Neuronal stem cell (in vitro differentiated cells): ENCODE measurements at regions not wholly inside any gene's neighbourhood (a gene's known extent, or its start where the extent isn't known, plus 50 kb on each side); places are given as distances from the start of the nearest gene placed in this dataset.
"Not testable (repeated sequence)": the region's sequence is repeated elsewhere in the genome, so short reads cannot be mapped to it uniquely, and the experiment has no call there.

Experiments
- DNase-seq: peaks from one replicate; pipeline ENCODE4 v3.0.0-alpha.2; 2013; ENCODE audit warnings: low spot score
- H2AFZ ChIP-seq: one replicate; pipeline ENCODE4 v1.6.1; 2013; ENCODE audit warnings: mild to moderate bottlenecking, low read length, inconsistent platforms
- H2AK5ac ChIP-seq: 2 replicates; pipeline ENCODE4 v1.6.1; 2013; ENCODE audit warnings: low read depth, mild to moderate bottlenecking, inconsistent platforms, low read length, moderate library complexity, mixed read lengths
- H2BK120ac ChIP-seq: 2 replicates; pipeline ENCODE4 v1.6.1; 2013; ENCODE audit warnings: low read depth, mild to moderate bottlenecking, inconsistent platforms, low read length, moderate library complexity, mixed read lengths
- H2BK12ac ChIP-seq: one replicate; pipeline ENCODE4 v1.6.1; 2013; ENCODE audit warnings: low read length, inconsistent platforms
- H2BK15ac ChIP-seq: 2 replicates; pipeline ENCODE4 v1.6.1; 2013; ENCODE audit warnings: mild to moderate bottlenecking, low read length, inconsistent platforms, mixed read lengths
- H2BK5ac ChIP-seq: one replicate; pipeline ENCODE4 v1.6.1; 2013; ENCODE audit warnings: inconsistent platforms, mild to moderate bottlenecking, low read length, moderate library complexity
- H3K14ac ChIP-seq: one replicate; pipeline ENCODE4 v1.6.1; 2013; ENCODE audit warnings: low read length, inconsistent platforms
- H3K18ac ChIP-seq: 2 replicates; pipeline ENCODE4 v1.6.1; 2013; ENCODE audit warnings: low read length, inconsistent platforms
- H3K23ac ChIP-seq: 2 replicates; pipeline ENCODE4 v1.6.1; 2013; ENCODE audit warnings: low read depth, mild to moderate bottlenecking, mixed read lengths, low read length, inconsistent platforms; ENCODE audit not compliant: poor library complexity
- H3K27ac ChIP-seq: replicated peaks from 3 replicates; pipeline ENCODE4 v1.5.1; 2013; ENCODE audit warnings: low read length, inconsistent platforms
- H3K27me3 ChIP-seq, 3 experiments: 2 replicates each; pipeline ENCODE4 v1.6.1; 2013; ENCODE audit warnings: low read length in 3 of 3, mild to moderate bottlenecking in 2 of 3, inconsistent platforms in 1 of 3, low read depth in 1 of 3, mixed read lengths in 1 of 3, moderate library complexity in 1 of 3; ENCODE audit not compliant: control insufficient read depth in 3 of 3, insufficient read depth in 3 of 3
- H3K36me3 ChIP-seq, 2 donors: replicated peaks in 1 of 2; 2 replicates each; pipeline ENCODE4 v1.6.1; 2013; ENCODE audit warnings: low read length in 2 of 2; ENCODE audit not compliant: control insufficient read depth in 2 of 2, insufficient read depth in 2 of 2
- H3K4ac ChIP-seq: 2 replicates; pipeline ENCODE4 v1.6.1; 2013; ENCODE audit warnings: inconsistent platforms, mild to moderate bottlenecking, low read length, moderate library complexity
- H3K4me1 ChIP-seq, 2 donors: 1 replicate in 1 of 2; 2 replicates in 1 of 2; pipeline ENCODE4 v1.6.1; 2013; ENCODE audit warnings: low read length in 2 of 2, low read depth in 1 of 2; ENCODE audit not compliant: control insufficient read depth in 2 of 2, insufficient read depth in 1 of 2
- H3K4me2 ChIP-seq: one replicate; pipeline ENCODE4 v1.6.1; 2013; ENCODE audit warnings: mild to moderate bottlenecking, low read length, inconsistent platforms; ENCODE audit not compliant: insufficient read depth, poor library complexity, severe bottlenecking
- H3K4me3 ChIP-seq, 2 donors: 2 replicates each; pipeline ENCODE4 v1.5.1; 2013; ENCODE audit warnings: low read length in 2 of 2, mild to moderate bottlenecking in 2 of 2, inconsistent platforms in 1 of 2, moderate library complexity in 1 of 2
- H3K79me1 ChIP-seq: one replicate; pipeline ENCODE4 v1.6.1; 2013; ENCODE audit warnings: low read depth, mild to moderate bottlenecking, inconsistent platforms, low read length, moderate library complexity
- H3K9ac ChIP-seq: one replicate; pipeline ENCODE4 v1.6.1; 2013; ENCODE audit warnings: mild to moderate bottlenecking, low read depth, low read length, inconsistent platforms; ENCODE audit not compliant: poor library complexity
- H3K9me3 ChIP-seq, 2 donors: replicated peaks in 1 of 2; 2 replicates each; pipeline versions ENCODE3 to v1.6.1; 2013; ENCODE audit warnings: low read length in 2 of 2, mild to moderate bottlenecking in 2 of 2, inconsistent platforms in 1 of 2, low read depth in 1 of 2, mixed read lengths in 1 of 2, moderate library complexity in 1 of 2; ENCODE audit not compliant: control insufficient read depth in 2 of 2, insufficient read depth in 1 of 2
- H4K8ac ChIP-seq: one replicate; pipeline ENCODE4 v1.6.1; 2013; ENCODE audit warnings: low read depth, mild to moderate bottlenecking, inconsistent platforms, low read length, moderate library complexity
- H4K91ac ChIP-seq: one replicate; pipeline ENCODE4 v1.6.1; 2013; ENCODE audit warnings: low read length, low read depth, mild to moderate bottlenecking, inconsistent platforms; ENCODE audit not compliant: poor library complexity
- WGBS, 2 donors: extraction: QIAGEN DNeasy Blood & Tissue Kit; methylation state at CpG; one replicate each; pipeline ENCODE4 v1.1.7; 2013; ENCODE audit warnings: missing lambda C conversion rate in 2 of 2, mixed read lengths in 1 of 2; ENCODE audit not compliant: insufficient read length in 2 of 2, insufficient replicate concordance in 1 of 2; ENCODE audit errors: extremely low coverage in 2 of 2; 5-methylcytosine and 5-hydroxymethylcytosine counted together

- not testable (repeated sequence) for H2AK5ac ChIP-seq, H3K27ac ChIP-seq, H3K9ac ChIP-seq, H2BK120ac ChIP-seq, DNase-seq, H4K8ac ChIP-seq, H3K18ac ChIP-seq, H3K14ac ChIP-seq, H2BK5ac ChIP-seq, H2AFZ ChIP-seq, H3K4me2 ChIP-seq, H4K91ac ChIP-seq, H3K23ac ChIP-seq, H3K27me3 ChIP-seq, H3K4ac ChIP-seq, H2BK12ac ChIP-seq, H3K9me3 ChIP-seq, H3K79me1 ChIP-seq, H3K36me3 ChIP-seq, H3K4me3 ChIP-seq, H2BK15ac ChIP-seq
- WGBS, 2 donors = no CpG with 5 or more reads among the region's 2 CpGs
- H3K4me1 ChIP-seq = peaks cover 3 to 17% of the 10 kb centered on the region in 2 donors
Observed at GRCh38 chr20:52029129-52029528, 162.4 kb downstream of the ZFP64 start.

- H2BK120ac ChIP-seq = no peak overlapping the region
- no peak overlapping the region for H2AFZ ChIP-seq
- no peak overlapping the region for H3K4me2 ChIP-seq
Observed at GRCh38 chr20:52025938-52026337, 165.6 kb downstream of the ZFP64 start.

GRCh38 chr20:52019313-52019712 is 172.3 kb downstream of the ZFP64 start:
- H2AFZ ChIP-seq = no peak overlapping the region
- H4K91ac ChIP-seq = no peak overlapping the region
- no peak for DNase-seq
- H3K4me3 ChIP-seq = no peak overlapping the region
- H3K27me3 ChIP-seq = no peaks in the 10 kb centered on the region
- H3K27ac ChIP-seq = no peak overlapping the region
- WGBS, 2 donors = no CpG with 5 or more reads among the region's 3 CpGs
- H3K9me3 ChIP-seq = no peaks in the 10 kb centered on the region
- no peak overlapping the region for H4K8ac ChIP-seq
- H2BK15ac ChIP-seq = no peak overlapping the region
- H3K4me1 ChIP-seq = peaks cover 0 to 8% of the 10 kb centered on the region in 2 donors
- H3K4me2 ChIP-seq = no peak overlapping the region
- H2AK5ac ChIP-seq = no peak overlapping the region
- no peak overlapping the region for H3K4ac ChIP-seq
- no peak overlapping the region for H2BK120ac ChIP-seq
- H3K36me3 ChIP-seq = no peaks in the 10 kb centered on the region
- no peak overlapping the region for H3K18ac ChIP-seq
- no peak overlapping the region for H2BK5ac ChIP-seq
- no peak overlapping the region for H3K14ac ChIP-seq
- no peak overlapping the region for H3K9ac ChIP-seq
- no peak overlapping the region for H3K23ac ChIP-seq
- H2BK12ac ChIP-seq = no peak overlapping the region
- no peaks in the 10 kb centered on the region for H3K79me1 ChIP-seq

More at GRCh38 chr20:52025938-52026337, 165.6 kb downstream of the ZFP64 start:
- Histone ChIP-seq H3K18ac (no peak overlapping the region), H3K4me3 (no peak overlapping the region), H4K8ac (no peak overlapping the region), H3K4ac (no peak overlapping the region), H3K27me3 (no peaks in the 10 kb centered on the region), H3K4me1 (peaks cover 2 to 6% of the 10 kb centered on the region in 2 donors), H3K9ac (no peak overlapping the region), H2AK5ac (no peak overlapping the region), H3K79me1 (no peaks in the 10 kb centered on the region), H2BK12ac (no peak overlapping the region), H2BK15ac (no peak overlapping the region), H3K9me3 (no peaks in the 10 kb centered on the region), H3K27ac (no peak overlapping the region), H3K23ac (no peak overlapping the region), H2BK5ac (no peak overlapping the region), H3K14ac (no peak overlapping the region), H3K36me3 (peaks cover 0 to 2% of the 10 kb centered on the region in 2 donors), H4K91ac (no peak overlapping the region)
- no CpG with 5 or more reads among the region's 3 CpGs for WGBS, 2 donors
- DNase-seq = no peak

GRCh38 chr20:52017669-52018317 is 173.8 kb downstream of the ZFP64 start:
- no peak overlapping the region for H3K4ac ChIP-seq

More at GRCh38 chr20:52017669-52018317, 173.8 kb downstream of the ZFP64 start:
- Histone ChIP-seq H3K4me2 (no peak overlapping the region), H3K36me3 (no peaks in the 10 kb centered on the region), H2AK5ac (no peak overlapping the region), H3K4me3 (no peak overlapping the region), H3K18ac (no peak overlapping the region), H3K23ac (no peak overlapping the region), H3K27ac (no peak overlapping the region), H2BK15ac (no peak overlapping the region), H3K9ac (no peak overlapping the region), H3K4me1 (peaks cover 5 to 6% of the 10 kb centered on the region in 2 donors), H3K14ac (no peak overlapping the region), H4K8ac (no peak overlapping the region), H2BK12ac (no peak overlapping the region), H3K79me1 (no peaks in the 10 kb centered on the region), H4K91ac (no peak overlapping the region), H2BK5ac (no peak overlapping the region), H2AFZ (no peak overlapping the region), H2BK120ac (no peak overlapping the region), H3K27me3 (no peaks in the 10 kb centered on the region), H3K9me3 (no peaks in the 10 kb centered on the region)
- no CpG with 5 or more reads among the region's 6 CpGs for WGBS, 2 donors
- DNase-seq = no peak
